Left hindlimb (tissue), 1 donor: ENCODE measurements at regions not wholly inside any gene's neighbourhood (a gene's known extent, or its start where the extent isn't known, plus 50 kb on each side); places are given as distances from the start of the nearest gene placed in this dataset.
A peak's percentile ranks its signal among the peaks of the same experiment; 100 is the strongest.

Experiments used
- DNase-seq: peaks from one replicate; pipeline ENCODE4 v3.0.0-alpha.2; 2018

DNA sequence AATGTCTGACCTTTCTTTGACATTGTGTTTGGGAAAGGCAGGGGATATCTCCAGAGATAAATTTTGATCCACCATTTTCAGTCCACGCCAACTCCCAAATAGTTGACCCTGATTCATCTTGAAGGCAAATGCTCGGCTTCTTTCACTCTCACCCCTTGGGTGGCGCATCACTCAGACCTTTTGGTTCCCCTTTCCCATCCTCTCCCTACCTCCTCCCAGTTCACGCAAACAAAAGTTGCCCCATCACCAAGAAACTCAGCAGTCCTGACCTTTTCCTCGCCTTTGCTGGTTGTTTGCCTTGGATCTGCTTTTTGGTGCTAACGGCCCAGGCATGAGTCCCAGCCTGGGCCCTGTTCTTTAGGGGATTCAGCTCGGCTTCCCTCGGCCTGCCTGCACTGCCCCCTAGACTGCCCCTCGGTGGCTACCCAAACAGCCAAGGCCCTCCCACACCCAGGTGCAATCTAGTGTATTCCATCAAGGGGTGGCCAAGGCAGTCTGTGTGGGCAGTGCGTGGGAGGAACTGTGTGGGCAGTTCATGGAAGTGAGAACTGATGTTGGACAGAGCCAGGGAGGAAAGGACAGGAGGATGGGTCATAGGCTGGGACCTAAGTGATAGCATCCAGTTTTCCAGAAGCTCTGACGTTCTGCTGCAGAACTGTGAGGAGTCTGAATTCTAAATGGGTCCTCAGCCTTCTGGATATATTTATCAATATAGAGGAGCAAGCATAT is 255.7 kb downstream of the DLEU7 start:
- no peak for DNase-seq

DNA sequence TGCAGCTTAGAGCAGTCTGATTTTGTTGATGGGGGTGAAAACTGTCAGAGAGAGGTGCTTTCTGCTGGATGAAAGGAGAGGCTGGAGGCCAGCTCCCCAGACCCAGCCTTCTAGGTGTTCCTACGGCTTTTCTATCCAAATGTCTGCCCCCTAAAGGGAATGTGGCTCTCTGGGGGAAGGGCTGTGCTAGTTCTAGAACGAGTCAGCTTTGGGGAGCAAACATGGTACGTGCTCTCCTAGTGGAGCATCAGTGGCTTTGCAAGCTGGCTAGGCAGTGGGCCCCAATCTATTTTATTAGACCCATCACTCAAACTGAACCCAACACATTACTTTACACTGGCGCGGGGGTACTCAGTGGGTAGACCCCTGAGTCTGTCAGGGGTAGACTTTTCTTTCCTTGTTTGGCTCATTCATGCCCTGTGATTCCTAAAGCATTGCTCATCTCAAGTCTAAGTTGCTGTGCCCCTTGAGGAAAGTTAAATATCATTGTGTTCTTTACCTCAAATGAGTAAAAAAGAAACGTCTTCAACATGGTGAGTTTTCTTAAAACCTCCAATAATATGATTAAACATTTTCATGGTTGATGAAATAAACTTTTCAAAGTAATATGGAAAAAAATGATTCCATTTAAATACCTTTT is 254.9 kb downstream of the DLEU7 start:
- no peak for DNase-seq

DNA sequence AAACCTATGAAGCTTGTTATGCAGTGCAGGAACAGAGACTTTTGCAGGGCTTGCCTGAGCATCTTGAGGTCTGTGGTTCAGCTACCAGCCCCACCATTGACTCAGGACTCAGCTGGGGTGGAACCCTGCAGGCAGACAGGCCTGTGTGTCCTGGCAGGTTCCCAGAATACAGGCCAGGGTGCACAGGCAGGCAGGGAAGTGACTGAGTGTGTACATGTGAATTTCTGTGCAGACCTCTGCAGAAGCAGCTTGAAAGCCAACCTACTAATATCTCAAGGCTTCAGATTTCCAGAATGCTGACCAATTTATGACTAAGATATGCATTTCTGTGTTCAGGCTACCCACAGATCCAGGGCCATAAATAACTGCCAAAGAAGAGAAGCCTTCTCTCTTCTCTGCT is 254.4 kb downstream of the DLEU7 start:
- DNase-seq: no peak

DNA sequence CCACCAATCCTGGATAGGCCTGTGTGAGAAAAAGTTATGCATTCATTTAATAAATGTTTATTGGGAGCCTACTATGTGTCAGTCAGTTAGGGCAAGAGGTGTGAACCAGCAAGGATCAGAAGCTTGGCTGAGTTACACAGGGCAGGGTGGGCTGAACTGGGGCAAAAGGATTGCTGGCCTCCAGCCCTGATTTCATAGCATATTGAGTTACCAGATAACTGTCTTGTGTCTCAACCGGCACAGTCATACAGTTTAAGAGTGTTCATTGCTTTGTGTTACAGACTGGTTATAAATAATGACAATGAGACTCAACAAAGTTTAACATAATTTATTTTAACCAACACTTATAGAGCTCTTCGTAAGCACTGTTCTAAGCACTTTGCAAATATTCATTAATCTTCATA is 253.8 kb downstream of the DLEU7 start:
- no peak for DNase-seq

DNA sequence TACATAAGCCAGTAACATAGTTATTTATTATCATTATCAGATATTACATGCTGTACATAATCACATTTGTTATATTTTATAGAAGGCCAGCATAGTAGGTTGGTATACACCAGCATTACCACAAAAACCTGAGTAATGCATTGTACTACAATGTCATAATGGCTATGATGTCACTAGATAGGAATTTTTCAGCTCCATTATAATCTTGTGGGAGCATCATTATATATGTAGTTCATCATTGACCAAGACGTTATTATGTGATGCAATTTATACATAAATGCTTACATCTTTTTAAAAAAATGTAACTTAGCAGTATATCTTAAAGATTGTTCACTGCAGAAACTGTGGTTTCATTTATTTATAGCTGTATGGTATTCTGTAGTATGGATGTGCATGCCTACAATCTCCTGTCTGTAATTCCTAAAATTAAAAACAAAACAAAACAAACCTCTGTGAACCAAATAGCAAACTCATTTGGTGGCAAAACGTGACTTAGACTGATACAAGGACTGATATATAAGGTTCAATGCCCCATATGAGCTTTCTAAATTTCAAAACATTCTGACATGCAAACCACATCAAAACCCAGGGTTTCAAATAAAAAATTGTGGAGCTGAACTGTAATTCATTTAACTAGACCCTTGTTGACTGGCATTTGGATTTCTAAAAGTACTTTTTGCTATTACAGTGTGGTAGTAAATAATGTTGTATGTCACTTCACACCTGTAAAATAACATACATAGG is 250.9 kb downstream of the DLEU7 start:
- DNase-seq: no peak

DNA sequence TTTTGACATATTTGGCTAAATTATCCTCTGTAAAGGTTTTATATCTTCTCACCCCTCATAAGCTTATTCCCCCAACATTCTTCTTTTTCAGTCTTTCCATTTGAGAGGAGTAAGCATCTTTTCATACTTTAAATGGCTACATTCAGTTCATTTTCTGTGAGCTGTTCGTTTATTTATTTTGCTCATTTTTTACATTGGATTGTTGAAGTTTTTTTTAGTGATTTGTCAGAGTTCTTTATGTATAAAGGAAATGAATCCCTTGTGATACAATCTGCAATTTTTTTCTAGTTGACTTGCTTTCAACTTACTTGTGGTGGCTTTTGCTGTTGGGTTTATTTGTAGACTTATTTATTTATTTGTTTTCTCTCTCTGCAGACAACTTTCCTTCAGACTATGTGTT is 250.3 kb downstream of the DLEU7 start:
- DNase-seq: no peak

DNA sequence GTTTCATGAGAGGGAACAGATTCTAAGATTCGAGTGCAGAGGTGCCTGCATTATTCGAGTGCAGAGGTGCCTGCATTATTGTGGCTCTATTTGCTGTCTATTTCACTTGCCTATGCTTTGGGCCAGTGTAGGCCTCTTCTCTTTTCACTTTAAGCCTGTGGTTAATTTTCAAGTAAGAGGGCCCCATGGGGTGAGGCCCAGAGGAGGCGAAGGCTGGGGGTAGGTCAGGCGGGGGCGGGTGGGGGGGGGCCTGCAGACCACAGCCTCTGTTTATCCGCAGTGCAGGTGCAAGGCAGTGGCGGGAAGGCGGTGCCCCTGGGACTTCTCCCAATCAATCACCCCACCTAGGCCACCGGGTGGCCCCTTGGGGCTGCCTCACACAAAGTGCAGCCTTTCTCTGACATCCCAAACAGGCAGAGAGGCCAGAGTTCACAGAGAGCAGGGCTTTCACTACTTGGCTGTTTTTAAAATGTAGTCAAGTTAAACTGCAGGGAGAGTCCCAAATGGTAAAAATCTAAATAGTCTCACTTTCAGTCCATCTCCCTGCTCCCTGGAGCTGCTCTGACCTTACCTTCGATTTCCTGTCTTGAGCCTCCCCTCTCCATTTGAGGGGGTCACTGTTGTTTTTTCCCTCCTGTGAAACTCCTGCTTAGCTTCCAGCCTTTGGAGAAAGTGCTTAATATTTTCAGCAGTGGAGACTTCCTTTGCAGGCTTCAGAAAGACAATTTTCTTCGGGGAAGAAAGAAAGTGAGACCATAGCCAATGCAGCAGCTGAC is 249.0 kb downstream of the DLEU7 start:
- no peak for DNase-seq

DNA sequence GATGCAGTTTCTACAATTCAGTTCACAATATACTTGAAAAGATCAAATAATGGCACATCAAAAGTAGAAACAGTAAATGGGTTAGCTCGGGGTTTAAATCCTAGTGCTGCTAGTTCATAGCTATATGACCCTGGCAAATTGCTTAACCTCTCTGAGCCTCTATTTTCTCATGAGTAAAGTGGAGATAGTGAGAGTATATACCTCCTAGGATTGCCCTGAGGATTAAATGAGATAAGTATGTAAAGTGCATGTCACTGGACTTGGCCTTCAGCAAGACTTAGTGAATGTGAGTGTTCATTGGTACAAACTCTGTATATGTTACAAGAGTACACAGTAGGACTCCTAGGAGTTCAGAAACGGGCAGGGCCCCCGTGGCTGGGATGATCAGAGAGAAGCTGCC is 248.3 kb downstream of the DLEU7 start:
- DNase-seq: no peak

DNA sequence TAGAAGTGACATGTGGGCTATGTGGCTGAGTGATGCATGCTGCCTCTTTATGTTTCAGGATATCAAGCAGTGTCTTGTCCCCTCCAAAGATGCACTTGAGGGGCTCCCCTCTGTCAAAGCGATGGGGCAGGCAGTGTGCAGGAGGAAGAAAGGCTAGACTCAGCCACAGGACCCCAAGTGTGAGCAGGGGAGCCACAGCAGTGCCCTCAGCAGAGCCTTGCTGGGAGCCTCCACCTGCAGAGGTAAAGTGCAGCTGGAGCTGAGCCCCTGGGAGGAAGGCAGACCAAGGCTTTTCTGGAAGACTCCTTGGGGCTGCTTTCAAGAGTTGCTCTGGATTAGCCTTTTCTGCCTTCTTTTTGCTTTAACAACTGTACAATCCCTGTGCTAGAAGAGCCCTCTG is 247.3 kb downstream of the DLEU7 start:
- no peak for DNase-seq

DNA sequence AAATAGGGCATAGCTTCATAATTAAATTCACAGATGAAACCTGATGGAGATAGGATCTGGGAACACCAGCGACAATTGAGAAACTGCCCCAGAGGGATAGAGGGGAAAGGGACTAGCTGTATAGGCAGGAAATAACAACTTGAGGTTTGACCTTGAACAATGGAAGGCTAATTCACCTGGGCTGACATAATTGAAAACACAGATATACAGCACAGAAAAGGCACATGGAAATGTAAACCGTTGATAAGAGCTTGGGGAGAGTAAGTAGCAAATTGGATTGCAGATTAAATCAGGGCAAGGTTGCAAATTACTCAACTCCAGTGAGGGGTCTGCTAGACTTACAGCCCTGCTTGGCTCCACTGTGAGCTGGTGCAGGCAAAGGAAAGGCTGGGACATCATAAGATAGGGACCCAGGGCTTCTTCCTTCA is 246.7 kb downstream of the DLEU7 start:
- no peak for DNase-seq

DNA sequence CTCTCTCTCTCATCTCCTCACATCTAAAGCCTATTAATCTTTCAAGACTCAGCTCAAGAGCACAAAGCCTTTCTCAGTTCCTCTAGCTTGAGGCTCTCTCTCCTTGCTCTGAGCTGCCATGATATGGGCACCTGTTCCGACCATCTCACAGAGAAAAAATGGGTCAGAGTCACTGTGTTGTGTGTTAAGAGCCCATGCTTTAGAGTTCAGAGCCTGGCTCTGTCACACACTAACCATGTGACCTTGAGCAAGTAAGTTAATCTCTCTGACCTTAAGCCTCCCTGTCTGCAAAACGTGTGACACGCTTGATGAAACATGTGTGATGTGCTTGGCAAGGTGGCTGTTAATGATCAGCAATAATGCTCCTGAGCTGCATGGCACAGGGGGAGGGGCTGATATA is 245.2 kb downstream of the DLEU7 start:
- no peak for DNase-seq

DNA sequence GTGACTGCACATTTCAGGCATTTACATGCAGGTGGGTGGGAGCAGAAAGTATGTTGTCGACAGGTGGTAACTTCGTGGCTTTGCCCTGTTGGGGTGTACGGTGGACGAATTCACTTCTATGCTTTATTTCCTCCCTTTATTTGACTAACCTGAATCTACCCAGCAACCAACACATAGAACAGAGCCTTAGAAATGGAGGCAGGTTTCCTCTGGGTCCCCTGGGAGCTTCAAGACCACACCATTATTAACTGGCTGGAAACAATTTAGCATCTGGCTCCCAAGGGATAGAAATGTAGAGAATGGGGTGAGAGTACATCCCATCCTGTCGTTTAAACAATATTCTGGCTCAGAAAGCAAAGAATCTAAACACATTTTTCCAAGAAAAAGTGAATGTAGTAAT is 244.4 kb downstream of the DLEU7 start:
- DNase-seq: no peak

DNA sequence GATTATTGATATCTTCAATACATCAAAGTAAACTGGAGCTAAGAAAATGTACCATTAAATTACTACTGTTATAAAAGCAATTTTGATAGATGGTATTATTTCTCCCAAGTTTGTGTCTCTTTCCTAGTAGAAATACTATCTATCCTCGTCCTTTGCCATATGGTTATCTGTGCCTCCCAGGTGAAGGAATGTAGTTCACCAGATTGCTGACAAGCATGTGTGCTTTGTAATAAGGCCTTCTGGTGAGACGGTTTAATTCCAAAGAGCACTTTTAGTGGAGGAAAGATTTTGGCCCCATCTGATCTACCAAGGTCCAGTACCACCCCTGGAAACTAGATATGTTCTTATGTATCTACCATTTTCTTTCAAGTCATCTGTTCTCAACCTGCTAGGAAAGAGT is 243.6 kb downstream of the DLEU7 start:
- no peak for DNase-seq

DNA sequence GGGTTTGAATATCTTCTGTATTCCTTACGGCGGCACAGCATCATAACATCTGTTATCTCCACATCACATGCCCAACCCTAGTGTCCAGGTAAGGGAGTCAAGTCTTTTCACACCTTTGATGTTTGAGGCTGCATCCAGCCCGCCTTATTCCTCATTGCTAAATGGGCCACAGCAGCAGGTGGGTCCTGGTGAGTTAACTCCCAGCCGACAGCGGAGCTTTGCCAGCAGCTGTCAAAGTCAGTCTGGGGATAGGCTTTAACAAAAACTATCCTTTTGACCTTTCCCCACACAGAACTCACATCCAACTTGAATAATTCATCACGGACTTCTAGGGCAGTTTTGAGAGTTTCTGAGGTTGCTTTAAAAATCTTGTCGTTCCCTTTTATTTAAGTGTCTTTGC is 235.1 kb downstream of the DLEU7 start:
- no peak for DNase-seq

DNA sequence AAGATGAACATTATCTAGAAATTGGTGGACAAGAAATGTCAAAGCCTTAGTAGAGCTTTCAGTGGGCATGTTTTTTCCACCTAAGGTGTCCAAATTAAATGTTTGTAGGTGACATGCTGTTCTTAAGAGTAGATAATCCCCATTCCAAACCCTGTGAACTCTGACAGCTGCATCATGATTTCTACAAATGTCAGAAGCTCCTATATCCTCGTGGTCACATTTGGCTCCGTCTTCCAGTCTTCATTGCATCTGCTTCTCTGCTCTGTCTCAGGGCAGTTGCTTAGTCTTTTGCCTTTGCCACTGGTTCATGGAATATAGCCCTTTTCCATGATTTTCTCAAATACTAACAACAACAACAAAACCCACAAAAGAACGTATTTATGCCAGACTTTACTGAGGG is 234.5 kb downstream of the DLEU7 start:
- DNase-seq: no peak

DNA sequence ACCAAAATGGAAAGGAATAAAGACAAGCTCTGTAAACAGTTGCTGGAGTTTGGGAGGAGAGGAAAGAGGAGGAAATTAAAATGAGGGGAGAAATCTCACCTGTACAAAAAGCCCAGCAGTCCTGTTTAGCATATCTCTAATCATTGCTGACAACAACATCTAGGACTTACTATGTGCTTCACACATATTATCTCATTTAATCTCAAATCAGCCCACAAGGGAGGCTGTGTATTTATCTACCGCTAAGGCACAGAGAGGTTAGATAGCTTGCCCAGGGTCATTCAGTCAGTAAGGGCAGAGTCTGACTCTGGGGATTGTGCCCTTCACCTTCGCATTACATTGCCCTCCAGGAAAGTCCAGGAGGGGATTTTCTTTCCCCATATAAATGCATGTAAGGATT is 233.3 kb downstream of the DLEU7 start:
- DNase-seq: no peak

DNA sequence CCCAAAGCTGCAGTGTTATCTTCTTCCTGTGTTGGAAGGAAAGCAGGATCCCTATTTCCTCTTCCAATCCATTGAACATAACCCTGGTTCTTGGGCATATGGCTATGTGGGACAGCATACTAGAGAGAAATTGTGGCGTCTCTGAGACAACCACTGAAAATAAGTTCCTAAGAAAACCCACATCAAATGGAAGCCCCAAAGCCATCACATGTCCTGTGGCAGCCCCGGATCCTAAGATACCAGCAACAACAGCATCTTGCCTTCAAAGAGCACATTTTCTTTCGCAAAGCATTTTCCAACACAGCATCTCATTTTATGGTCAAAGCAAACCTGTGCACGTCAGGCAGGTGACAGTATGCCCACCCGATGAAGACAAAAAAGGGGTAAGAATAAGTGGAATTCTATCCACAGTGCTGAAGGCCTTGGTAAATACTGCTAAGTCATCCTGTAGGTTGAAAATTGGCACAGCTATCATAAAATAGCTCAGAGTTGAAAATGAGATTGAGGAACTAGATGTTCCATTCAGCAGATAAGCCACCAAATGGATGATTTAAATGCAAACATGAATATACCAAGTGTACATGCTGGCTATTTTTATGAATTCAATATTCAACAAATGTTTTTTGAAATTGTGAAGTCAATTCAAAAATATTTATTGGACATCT is 232.2 kb downstream of the DLEU7 start:
- no peak for DNase-seq

DNA sequence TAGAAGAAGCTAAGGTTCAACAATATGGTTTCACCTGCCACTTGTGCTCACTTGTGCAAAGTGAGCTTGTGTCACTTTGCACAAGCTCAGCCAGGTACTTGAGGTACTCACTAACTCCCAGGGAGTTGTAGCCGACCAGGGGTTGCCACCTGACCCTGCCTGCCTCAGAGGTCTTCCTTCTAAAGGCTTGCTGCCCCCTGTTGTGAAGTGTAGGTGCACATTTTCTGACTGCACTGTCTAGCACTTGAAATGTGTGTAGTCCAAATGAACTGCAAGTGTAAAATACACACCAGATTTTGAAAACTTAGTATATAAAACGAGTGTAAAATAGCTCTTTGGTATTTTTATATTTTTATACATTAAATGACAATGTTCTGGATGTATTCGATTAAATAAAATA is 230.8 kb downstream of the DLEU7 start:
- no peak for DNase-seq

DNA sequence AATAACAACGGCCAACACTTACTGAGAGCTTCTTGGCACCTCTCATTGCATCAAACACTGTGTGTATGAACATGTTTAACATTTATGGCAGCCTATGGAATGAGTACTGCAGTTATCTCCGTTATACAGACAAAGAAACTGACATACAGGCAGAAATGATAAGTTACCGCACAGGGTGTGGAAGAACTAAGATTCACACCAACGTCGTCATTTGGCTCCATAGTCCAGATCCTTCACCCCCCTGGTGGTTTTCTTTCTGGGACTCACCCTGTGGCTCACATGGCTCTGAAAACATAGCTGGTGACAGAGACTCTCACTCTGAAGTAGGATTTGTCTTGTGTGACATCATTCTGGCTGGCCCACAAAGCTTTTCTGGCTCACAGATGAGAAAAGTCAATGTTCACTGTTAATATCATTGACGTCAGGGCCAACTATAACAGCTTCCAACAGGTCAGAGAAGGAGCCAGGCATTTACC is 230.1 kb downstream of the DLEU7 start:
- DNase-seq: peak; percentile 52

DNA sequence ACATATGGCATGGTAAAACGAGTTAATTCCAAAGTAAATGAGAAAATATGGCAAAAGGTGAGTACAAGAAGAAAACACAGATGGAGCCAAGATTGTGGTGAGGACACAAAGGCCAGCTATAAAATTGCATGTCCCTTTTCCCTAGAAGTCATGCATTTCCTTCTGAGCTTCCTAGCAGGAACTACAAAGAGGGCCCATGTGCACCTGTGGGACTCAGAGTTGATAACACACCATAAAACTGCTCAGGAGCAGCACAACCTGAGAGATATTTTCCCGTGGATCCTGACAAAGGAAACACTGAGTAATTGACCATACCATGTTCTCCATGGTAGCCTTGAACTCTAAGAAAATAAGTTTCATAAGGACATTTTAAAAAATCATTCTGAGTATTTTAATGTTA is 228.3 kb downstream of the DLEU7 start:
- DNase-seq: no peak

DNA sequence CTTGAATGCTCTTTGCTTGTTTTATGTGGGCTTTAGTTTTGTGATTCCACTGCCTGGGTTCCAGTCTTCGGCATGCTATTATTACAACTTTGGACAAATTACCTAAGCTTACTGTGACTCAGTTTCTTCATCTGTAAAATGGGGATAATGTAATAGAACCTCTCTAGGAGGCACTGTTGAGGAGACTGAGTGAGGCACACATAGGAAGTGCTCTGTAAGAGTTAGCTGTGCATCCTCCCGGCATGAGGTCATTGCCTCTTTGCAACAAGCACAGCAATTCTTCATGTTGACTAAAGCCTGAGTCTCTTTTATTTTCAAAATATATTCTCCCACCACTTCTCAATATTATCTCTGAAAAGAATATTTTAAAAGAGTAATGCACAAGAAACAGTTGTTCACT is 227.4 kb downstream of the DLEU7 start:
- no peak for DNase-seq

DNA sequence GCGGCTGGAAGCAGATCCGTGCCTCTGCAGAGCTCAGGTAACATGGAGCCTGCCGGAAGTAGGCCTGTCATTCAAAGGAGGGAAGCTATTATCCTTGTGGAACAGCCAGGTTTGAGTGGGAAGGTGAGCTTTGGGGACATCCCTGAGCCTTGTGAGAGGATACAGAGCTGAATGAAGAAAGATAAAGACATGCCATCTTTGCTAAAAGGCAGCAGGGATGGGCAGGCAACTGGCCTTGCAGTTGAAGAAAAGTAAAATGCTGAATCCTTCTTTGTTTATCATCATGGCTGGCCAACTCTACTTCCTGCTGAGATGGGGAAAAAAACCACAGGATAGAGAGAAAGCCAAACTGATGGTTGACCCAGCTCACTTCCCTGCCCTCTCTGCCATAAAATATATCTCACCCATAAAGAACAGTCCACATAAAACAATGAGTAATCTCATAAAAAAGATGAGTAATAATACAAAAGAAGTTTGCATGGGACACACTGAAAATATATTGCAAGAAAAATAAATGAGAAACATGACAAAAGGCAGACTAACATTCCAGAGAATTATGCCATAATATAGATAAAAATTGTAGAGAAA is 226.3 kb downstream of the DLEU7 start:
- DNase-seq: no peak
